HepG2 (cell line): ENCODE measurements at regions not wholly inside any gene's neighbourhood (a gene's known extent, or its start where the extent isn't known, plus 50 kb on each side); places are given as distances from the start of the nearest gene placed in this dataset.
A peak's percentile ranks its signal among the peaks of the same experiment; 100 is the strongest.

Experiments
- FIP1L1 ChIP-seq: fragments of 200-400 bp; formaldehyde crosslinking; IDR thresholded peaks from 2 replicates; pipeline ENCODE4 v1.6.1; 2018; ENCODE audit warnings: low read depth, mild to moderate bottlenecking, low read length, moderate library complexity, borderline replicate concordance; ENCODE audit not compliant: insufficient read depth
- KDM5B ChIP-seq: sonication (generic); formaldehyde crosslinking; IDR thresholded peaks from 2 replicates; pipeline ENCODE4 v1.4.0; 2020; ENCODE audit warnings: missing genetic modification reagents, mild to moderate bottlenecking, borderline replicate concordance
- KLF16 ChIP-seq, 2 experiments: sonication (generic) in 1 of 2; formaldehyde crosslinking in 1 of 2; IDR thresholded peaks; 2 replicates each; pipeline versions ENCODE4 v1.6.1 to v1.8.0; 2016 to 2023; ENCODE audit warnings: missing genetic modification reagents in 2 of 2, missing compliant biosample characterization in 1 of 2
- MIER3 ChIP-seq: IDR thresholded peaks from 2 replicates; pipeline ENCODE4 v1.6.1; 2016; ENCODE audit warnings: missing compliant biosample characterization, borderline replicate concordance
- RARG ChIP-seq: sonication (generic); formaldehyde crosslinking; IDR thresholded peaks from 2 replicates; pipeline ENCODE4 v1.4.0; 2020; ENCODE audit warnings: low read depth, mild to moderate bottlenecking, missing genetic modification reagents
- SIN3A ChIP-seq: IDR thresholded peaks from 2 replicates; pipeline ENCODE4 v1.6.1; 2011; ENCODE audit warnings: low read depth, mild to moderate bottlenecking, control low read depth, low read length, borderline replicate concordance
- SMAD3 ChIP-seq: sonication (generic); formaldehyde crosslinking; IDR thresholded peaks from 2 replicates; pipeline ENCODE4 v1.4.0; 2020; ENCODE audit warnings: missing genetic modification reagents
- SOX13 ChIP-seq, 3 experiments: fragments of 450-650 bp in 1 of 3; sonication (generic) in 1 of 3; formaldehyde crosslinking in 1 of 3; IDR thresholded peaks in 2 of 3; conservative IDR thresholded peaks in 1 of 3; 2 replicates each; pipeline versions ENCODE4 v1.5.0 to v1.6.1; 2016 to 2020; ENCODE audit warnings: antibody characterized with exemption in 1 of 3, mild to moderate bottlenecking in 1 of 3, missing compliant biosample characterization in 1 of 3, missing genetic modification reagents in 1 of 3, moderate library complexity in 1 of 3
- SOX5 ChIP-seq: IDR thresholded peaks from 2 replicates; pipeline ENCODE4 v1.6.1; 2016; ENCODE audit warnings: borderline replicate concordance
- TCF12 ChIP-seq, 2 experiments: fragments of 450-650 bp in 1 of 2; sonication (generic) in 1 of 2; formaldehyde crosslinking in 1 of 2; IDR thresholded peaks; 2 replicates each; pipeline versions ENCODE4 v1.6.1 to v1.8.0; 2017 to 2022; ENCODE audit warnings: antibody characterized with exemption in 1 of 2, mild to moderate bottlenecking in 1 of 2, missing genetic modification reagents in 1 of 2, moderate library complexity in 1 of 2
- TMF1 ChIP-seq: sonication (generic); formaldehyde crosslinking; IDR thresholded peaks from 2 replicates; pipeline ENCODE4 v1.8.1; 2022; ENCODE audit warnings: low read depth, missing genetic modification reagents
- ZBTB20 ChIP-seq: sonication (generic); formaldehyde crosslinking; IDR thresholded peaks from 2 replicates; pipeline ENCODE4 v1.8.1; 2023; ENCODE audit warnings: missing genetic modification reagents, low read depth, mild to moderate bottlenecking, borderline replicate concordance
- ZKSCAN8 ChIP-seq: IDR thresholded peaks from 2 replicates; pipeline ENCODE4 v1.6.1; 2016; ENCODE audit warnings: borderline replicate concordance, missing genetic modification reagents, missing compliant biosample characterization
- ZNF382 ChIP-seq: sonication (generic); formaldehyde crosslinking; IDR thresholded peaks from 2 replicates; pipeline ENCODE4 v1.5.0; 2020; ENCODE audit warnings: missing genetic modification reagents, mild to moderate bottlenecking, borderline replicate concordance
- ZNF484 ChIP-seq: sonication (generic); formaldehyde crosslinking; IDR thresholded peaks from 2 replicates; pipeline ENCODE4 v1.5.1; 2020; ENCODE audit warnings: mild to moderate bottlenecking, low read depth, missing genetic modification reagents, borderline replicate concordance
- ZNF777 ChIP-seq: sonication (generic); formaldehyde crosslinking; IDR thresholded peaks from 2 replicates; pipeline ENCODE4 v1.4.0; 2020; ENCODE audit warnings: missing genetic modification reagents
- ZNF816 ChIP-seq: sonication (generic); formaldehyde crosslinking; IDR thresholded peaks from 2 replicates; pipeline ENCODE4 v1.8.0; 2022; ENCODE audit warnings: missing genetic modification reagents, mild to moderate bottlenecking, borderline replicate concordance
- ZSCAN9 ChIP-seq: IDR thresholded peaks from 2 replicates; pipeline ENCODE4 v1.6.1; 2016; ENCODE audit warnings: borderline replicate concordance
- TF ChIP-seq, protein P1 (sequence below): sonication (generic); formaldehyde crosslinking; IDR thresholded peaks from 2 replicates; pipeline ENCODE4 v1.5.0; 2020; ENCODE audit warnings: missing genetic modification reagents, mild to moderate bottlenecking, borderline replicate concordance
- TF ChIP-seq, protein P2 (sequence below): sonication (generic); formaldehyde crosslinking; IDR thresholded peaks from 2 replicates; pipeline ENCODE4 v1.4.0; 2020; ENCODE audit warnings: mild to moderate bottlenecking, missing genetic modification reagents
- TF ChIP-seq, protein P3 (sequence below): sonication (generic); formaldehyde crosslinking; IDR thresholded peaks from 2 replicates; pipeline ENCODE4 v1.8.1; 2023; ENCODE audit warnings: mild to moderate bottlenecking, moderate library complexity, missing genetic modification reagents
- TF ChIP-seq, protein P4 (sequence below): sonication (generic); formaldehyde crosslinking; IDR thresholded peaks from 2 replicates; pipeline ENCODE4 v1.4.0; 2020; ENCODE audit warnings: missing genetic modification reagents

DNA sequence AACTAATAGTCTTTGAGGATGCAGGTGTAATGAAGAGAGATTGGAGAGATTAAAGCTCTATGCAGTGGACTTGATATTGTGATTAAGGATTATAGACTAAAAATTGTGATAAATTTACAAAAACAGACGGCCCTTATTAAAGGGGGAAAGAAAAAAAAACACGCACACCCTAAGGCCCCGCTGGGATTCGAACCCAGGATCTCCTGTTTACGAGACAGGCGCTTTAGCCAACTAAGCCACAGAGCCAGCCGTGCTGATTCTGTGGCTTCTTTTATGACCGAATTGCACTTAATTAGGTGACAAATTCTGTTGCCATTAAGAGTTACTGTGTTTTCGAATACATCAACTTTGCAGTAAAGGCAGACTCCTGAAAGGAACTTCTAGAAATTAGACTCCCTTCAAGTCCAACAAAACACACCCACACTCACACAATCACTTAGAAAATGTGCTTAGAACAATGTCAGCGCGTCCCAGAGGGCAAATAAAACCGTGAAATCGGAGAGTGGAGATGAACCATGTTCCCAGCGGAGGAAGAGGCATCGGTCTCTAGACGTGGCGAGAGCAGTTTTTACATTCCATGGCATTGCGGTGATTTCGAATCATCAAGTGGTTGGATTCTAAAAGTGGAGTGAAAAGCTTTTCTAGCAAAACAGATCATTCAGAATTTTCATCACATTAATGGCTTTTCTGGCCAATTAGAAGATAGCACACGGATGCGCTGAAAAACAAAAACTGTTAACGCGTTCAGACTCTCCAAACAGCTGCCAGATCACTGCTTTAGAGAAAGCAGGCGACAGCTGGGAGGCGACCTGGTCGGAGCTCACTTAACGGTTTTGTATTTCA is 122.6 kb downstream of the GPX5 start (continued):
- TF ChIP-seq ZNF777 (CRISPR knock-in tag) (peak; percentile 22), KLF16 (CRISPR knock-in tag; IDR thresholded peaks at IDR 0.05) (0 out of 4 replicates have a peak, but pooled peaks of 1 of the 2 experiments have one; percentile 26), SOX5 (CRISPR knock-in tag) (0 out of 2 replicates have a peak, but pooled peaks have one; percentile 25), TMF1 (CRISPR knock-in tag) (no peak; the same call in 1 of the 2 replicates), SMAD3 (CRISPR knock-in tag) (no peak), TCF12 (IDR thresholded peaks at IDR 0.05) (no peak), TCF12 (CRISPR knock-in tag; IDR thresholded peaks at IDR 0.05) (no peak; the same call in 1 of the 2 replicates), FIP1L1 (no peak), ZKSCAN8 (CRISPR knock-in tag) (0 out of 2 replicates have a peak, but pooled peaks have one; percentile 60), SIN3A (peak; percentile 41; the same call in 1 of the 2 replicates), ZNF382 (CRISPR knock-in tag) (no peak), KDM5B (CRISPR knock-in tag) (0 out of 2 replicates have a peak, but pooled peaks have one; percentile 43), ZSCAN9 (CRISPR knock-in tag) (peak; percentile 42; the same call in 1 of the 2 replicates), SOX13 (IDR thresholded peaks at IDR 0.05) (peak; percentile 13; the same call in 1 of the 2 replicates), SOX13 (CRISPR knock-in tag; conservative IDR thresholded peaks at IDR 0.05 in 1 of 2, IDR thresholded peaks at IDR 0.05 in 1 of 2) (0 out of 4 replicates have a peak, but pooled peaks of 1 of the 2 experiments have one; percentile 12), ZNF816 (peak; percentile 81; the same call in 1 of the 2 replicates), ZBTB20 (CRISPR knock-in tag) (peak; percentile 21; the same call in 1 of the 2 replicates), ZNF484 (CRISPR knock-in tag) (no peak), MIER3 (CRISPR knock-in tag) (0 out of 2 replicates have a peak, but pooled peaks have one; percentile 34), RARG (CRISPR knock-in tag) (no peak)
- TF ChIP-seq, protein P1, sequence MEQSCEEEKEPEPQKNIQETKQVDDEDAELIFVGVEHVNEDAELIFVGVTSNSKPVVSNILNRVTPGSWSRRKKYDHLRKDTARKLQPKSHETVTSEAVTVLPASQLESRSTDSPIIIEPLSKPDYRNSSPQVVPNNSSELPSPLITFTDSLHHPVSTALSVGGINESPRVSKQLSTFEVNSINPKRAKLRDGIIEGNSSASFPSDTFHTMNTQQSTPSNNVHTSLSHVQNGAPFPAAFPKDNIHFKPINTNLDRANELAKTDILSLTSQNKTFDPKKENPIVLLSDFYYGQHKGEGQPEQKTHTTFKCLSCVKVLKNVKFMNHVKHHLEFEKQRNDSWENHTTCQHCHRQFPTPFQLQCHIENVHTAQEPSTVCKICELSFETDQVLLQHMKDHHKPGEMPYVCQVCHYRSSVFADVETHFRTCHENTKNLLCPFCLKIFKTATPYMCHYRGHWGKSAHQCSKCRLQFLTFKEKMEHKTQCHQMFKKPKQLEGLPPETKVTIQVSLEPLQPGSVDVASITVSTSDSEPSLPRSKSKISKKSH (CRISPR knock-in tag): no peak
- TF ChIP-seq, protein P2, sequence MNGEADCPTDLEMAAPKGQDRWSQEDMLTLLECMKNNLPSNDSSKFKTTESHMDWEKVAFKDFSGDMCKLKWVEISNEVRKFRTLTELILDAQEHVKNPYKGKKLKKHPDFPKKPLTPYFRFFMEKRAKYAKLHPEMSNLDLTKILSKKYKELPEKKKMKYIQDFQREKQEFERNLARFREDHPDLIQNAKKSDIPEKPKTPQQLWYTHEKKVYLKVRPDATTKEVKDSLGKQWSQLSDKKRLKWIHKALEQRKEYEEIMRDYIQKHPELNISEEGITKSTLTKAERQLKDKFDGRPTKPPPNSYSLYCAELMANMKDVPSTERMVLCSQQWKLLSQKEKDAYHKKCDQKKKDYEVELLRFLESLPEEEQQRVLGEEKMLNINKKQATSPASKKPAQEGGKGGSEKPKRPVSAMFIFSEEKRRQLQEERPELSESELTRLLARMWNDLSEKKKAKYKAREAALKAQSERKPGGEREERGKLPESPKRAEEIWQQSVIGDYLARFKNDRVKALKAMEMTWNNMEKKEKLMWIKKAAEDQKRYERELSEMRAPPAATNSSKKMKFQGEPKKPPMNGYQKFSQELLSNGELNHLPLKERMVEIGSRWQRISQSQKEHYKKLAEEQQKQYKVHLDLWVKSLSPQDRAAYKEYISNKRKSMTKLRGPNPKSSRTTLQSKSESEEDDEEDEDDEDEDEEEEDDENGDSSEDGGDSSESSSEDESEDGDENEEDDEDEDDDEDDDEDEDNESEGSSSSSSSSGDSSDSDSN (CRISPR knock-in tag): peak; percentile 37; the same call in 1 of the 2 replicates
- TF ChIP-seq, protein P3, sequence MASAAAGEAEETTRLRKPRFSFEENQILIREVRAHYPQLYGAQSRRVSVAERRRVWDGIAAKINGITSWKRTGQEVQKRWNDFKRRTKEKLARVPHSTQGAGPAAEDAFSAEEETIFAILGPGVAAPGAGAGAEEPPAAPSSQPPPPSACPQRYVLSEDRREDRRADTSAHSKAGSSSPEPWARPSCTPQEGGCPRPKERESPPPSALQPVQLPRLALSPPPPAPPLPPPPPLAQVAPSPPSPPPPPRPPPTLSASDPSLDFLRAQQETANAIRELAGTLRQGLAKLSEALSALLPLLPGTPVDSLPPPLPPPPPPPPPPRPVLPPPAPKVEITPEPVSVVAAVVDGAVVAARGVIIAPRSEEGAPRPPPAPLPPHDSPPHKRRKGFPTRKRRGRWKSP (CRISPR knock-in tag): peak; percentile 79
- TF ChIP-seq, protein P4, sequence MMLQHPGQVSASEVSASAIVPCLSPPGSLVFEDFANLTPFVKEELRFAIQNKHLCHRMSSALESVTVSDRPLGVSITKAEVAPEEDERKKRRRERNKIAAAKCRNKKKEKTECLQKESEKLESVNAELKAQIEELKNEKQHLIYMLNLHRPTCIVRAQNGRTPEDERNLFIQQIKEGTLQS: no peak
